ENCODE measurements at regions not wholly inside any gene's neighbourhood (a gene's known extent, or its start where the extent isn't known, plus 50 kb on each side); places are given as distances from the start of the nearest gene placed in this dataset.
A peak's percentile ranks its signal among the peaks of the same experiment; 100 is the strongest.

DNA sequence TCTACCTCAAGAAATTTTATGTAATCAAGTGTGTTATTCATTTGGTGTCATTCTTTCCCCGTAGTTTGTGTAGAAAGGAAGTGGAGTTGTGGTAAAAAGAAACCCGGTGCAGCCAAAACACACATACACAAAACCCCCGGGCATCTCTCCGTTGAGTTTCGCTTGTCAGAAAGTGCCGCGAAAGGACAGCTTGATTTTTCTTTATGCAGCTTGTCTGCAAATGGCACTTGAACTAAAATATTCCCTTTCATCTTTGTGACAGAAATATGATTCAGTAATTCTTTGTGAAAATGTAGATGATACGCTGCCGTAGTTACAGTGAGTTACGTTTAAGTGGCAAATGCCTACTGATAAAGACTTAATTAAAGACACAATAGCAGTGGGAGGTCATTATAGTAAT, 268.8 kb upstream of the SPRED2 start:
- Histone ChIP-seq H3K9ac (ENCODE audit: low read depth, low read length) (no peak overlapping the region), H4K8ac (ENCODE audit: low read depth in 2 of 2, low read length in 2 of 2) (no peak overlapping the region), H2AK9ac (replicated peaks; ENCODE audit: low read depth, low read length, poor library complexity) (no peak overlapping the region), H3K4me3 (ENCODE audit: insufficient read depth, low read depth, low read length) (no peak overlapping the region), H2BK5ac (ENCODE audit: low read depth, low read length, poor library complexity, severe bottlenecking) (no peak overlapping the region), H4K20me1 (ENCODE audit: insufficient read depth, low read length) (no peaks in the 10 kb centered on the region), H3K9me1 (ENCODE audit: insufficient read depth, low read length) (no peaks in the 10 kb centered on the region), H3K4me2 (ENCODE audit: low read depth, low read length) (no peak overlapping the region), H4K91ac (ENCODE audit: insufficient read depth, low read depth, low read length) (no peak overlapping the region), H3K18ac (ENCODE audit: low read depth, low read length) (no peak overlapping the region), H3K27ac (ENCODE audit: insufficient read depth, low read length) (no peak overlapping the region), H3K36me3 (ENCODE audit: control insufficient read depth, insufficient read depth, low read length) (no peaks in the 10 kb centered on the region), H3K4ac (ENCODE audit: low read depth, low read length) (no peak overlapping the region), H3K56ac (ENCODE audit: extremely low read depth, insufficient read depth, low read length) (no peak overlapping the region), H2AK5ac (ENCODE audit: low read depth, low read length) (no peak overlapping the region), H3K4me1 (ENCODE audit: control insufficient read depth, insufficient read depth, low read length) (no peaks in the 10 kb centered on the region), H3K27me3 (ENCODE audit: control insufficient read depth, insufficient read depth, low read length) (peaks cover 19% of the 10 kb centered on the region), H2BK120ac (ENCODE audit: low read depth, low read length) (no peak overlapping the region), H2AFZ (replicated peaks; ENCODE audit: low read length, poor library complexity) (peak overlapping the region; percentile 61), H3K14ac (replicated peaks; ENCODE audit: low read depth, low read length) (no peak overlapping the region), H4K5ac (ENCODE audit: low read depth, low read length) (no peak overlapping the region), H2BK15ac (ENCODE audit: low read depth, low read length) (no peak overlapping the region), H3K23ac (ENCODE audit: low read depth, low read length) (no peak overlapping the region), H3K9me3 (ENCODE audit: control insufficient read depth, insufficient read depth, low read length) (no peaks in the 10 kb centered on the region), H2BK20ac (ENCODE audit: low read depth, low read length) (no peak overlapping the region), H3K79me1 (ENCODE audit: low read depth in 1 of 2, low read length in 2 of 2) (no peaks in the 10 kb centered on the region)
- no peak for ATAC-seq (ENCODE audit: low read depth)
- ChIA-PET CTCF (no interaction called here), POLR2A (ENCODE audit: unreplicated experiment) (no interaction called here)
- BruUV-seq (replicated peaks) = no TSS peak
- dilution Hi-C loops (cut with HindIII; ENCODE audit: low sequenced_read_pairs, unreplicated experiment) = no loop called here
- TF ChIP-seq RFX5 (IDR thresholded peaks at IDR 0.05; ENCODE audit: low read depth, low read length) (no peak), RAD21 (IDR thresholded peaks at IDR 0.05; ENCODE audit: low read length) (no peak), BHLHE40 (IDR thresholded peaks at IDR 0.05; ENCODE audit: low read depth, low read length) (no peak), MAFK (IDR thresholded peaks at IDR 0.05; ENCODE audit: low read depth, low read length) (no peak), RCOR1 (IDR thresholded peaks at IDR 0.05; ENCODE audit: insufficient replicate concordance, low read length) (no peak)
- no CpG with 5 or more reads among the region's 10 CpGs for WGBS, 2 experiments (ENCODE audit: extremely low coverage in 2 of 2, insufficient read length in 1 of 2)
- DNase-seq = no peak
- intact Hi-C loops (cut with micrococcal nuclease) = no loop called here
- in situ Hi-C loops (cut with MboI; ENCODE audit: low sequenced_read_pairs) = no loop called here

Data from IMR-90 (cell line).